SK-N-SH treated with all-trans-retinoic acid at 6 μM for 48 hours (cell line): ENCODE measurements at regions not wholly inside any gene's neighbourhood (a gene's known extent, or its start where the extent isn't known, plus 50 kb on each side); places are given as distances from the start of the nearest gene placed in this dataset.

Source experiments
- ATAC-seq: fragments of 200-7000 bp; cut with Tn5 transposase; 3 replicates; pipeline ENCODE4 v1.9.1; 2020; ENCODE audit warnings: mild to moderate bottlenecking, moderate library complexity
- ARNTL ChIP-seq: fragments of 450-650 bp; formaldehyde crosslinking; IDR thresholded peaks from 2 replicates; pipeline ENCODE4 v1.5.0; 2020; ENCODE audit warnings: low read depth, mild to moderate bottlenecking, moderate library complexity, borderline replicate concordance
- BACH2 ChIP-seq: fragments of 250-450 bp; sonication (Bioruptor Pico); IDR thresholded peaks from 2 replicates; pipeline ENCODE4 v1.9.0; 2021; ENCODE audit warnings: mild to moderate bottlenecking, borderline replicate concordance
- CREB5 ChIP-seq: fragments of 250-450 bp; sonication (Bioruptor Pico); IDR thresholded peaks from 2 replicates; pipeline ENCODE4 v1.5.1; 2020; ENCODE audit warnings: low read depth, mild to moderate bottlenecking, moderate library complexity
- CSRNP3 ChIP-seq: fragments of 250-450 bp; sonication (Bioruptor Pico); IDR thresholded peaks from 2 replicates; pipeline ENCODE4 v1.5.1; 2021; ENCODE audit warnings: mild to moderate bottlenecking, moderate library complexity
- GLIS3 ChIP-seq: fragments of 250-450 bp; sonication (Bioruptor Pico); IDR thresholded peaks from 2 replicates; pipeline ENCODE4 v1.5.0; 2020; ENCODE audit warnings: mild to moderate bottlenecking, moderate library complexity
- ISL1 ChIP-seq: fragments of 250-450 bp; sonication (Bioruptor Pico); IDR thresholded peaks from 2 replicates; pipeline ENCODE4 v2.1.2; 2022; ENCODE audit warnings: mild to moderate bottlenecking, moderate library complexity
- OSR1 ChIP-seq: fragments of 250-450 bp; sonication (Bioruptor Pico); IDR thresholded peaks from 2 replicates; pipeline ENCODE4 v1.8.0; 2022; ENCODE audit warnings: moderate library complexity, mild to moderate bottlenecking, inconsistent platforms
- PATZ1 ChIP-seq: fragments of 250-450 bp; sonication (Bioruptor Pico); IDR thresholded peaks from 2 replicates; pipeline ENCODE4 v1.8.0; 2020; ENCODE audit warnings: mild to moderate bottlenecking, moderate library complexity, borderline replicate concordance
- POU6F1 ChIP-seq: fragments of 250-450 bp; sonication (Bioruptor Pico); IDR thresholded peaks from 2 replicates; pipeline ENCODE4 v1.8.0; 2021; ENCODE audit warnings: low read depth, mild to moderate bottlenecking, moderate library complexity, borderline replicate concordance
- RARB ChIP-seq: fragments of 250-450 bp; sonication (Bioruptor Pico); IDR thresholded peaks from 2 replicates; pipeline ENCODE4 v1.8.0; 2021; ENCODE audit warnings: mild to moderate bottlenecking, moderate library complexity
- SNAI2 ChIP-seq: fragments of 250-450 bp; sonication (Bioruptor Pico); IDR thresholded peaks from 2 replicates; pipeline ENCODE4 v1.5.0; 2020; ENCODE audit warnings: mild to moderate bottlenecking, moderate library complexity
- TCF4 ChIP-seq: fragments of 250-450 bp; sonication (Bioruptor Pico); IDR thresholded peaks from 2 replicates; pipeline ENCODE4 v1.8.0; 2021; ENCODE audit warnings: mild to moderate bottlenecking, moderate library complexity, borderline replicate concordance
- TOX ChIP-seq: fragments of 250-450 bp; sonication (Bioruptor Pico); IDR thresholded peaks from 2 replicates; pipeline ENCODE4 v1.8.0; 2021; ENCODE audit warnings: mild to moderate bottlenecking, moderate library complexity, borderline replicate concordance
- TSHZ2 ChIP-seq: fragments of 250-450 bp; sonication (Bioruptor Pico); IDR thresholded peaks from 2 replicates; pipeline ENCODE4 v1.5.0; 2020; ENCODE audit warnings: mild to moderate bottlenecking, moderate library complexity
- ZFP3 ChIP-seq: fragments of 250-450 bp; sonication (Bioruptor Pico); IDR thresholded peaks from 2 replicates; pipeline ENCODE4 v1.5.0; 2020; ENCODE audit warnings: mild to moderate bottlenecking, moderate library complexity
- ZNF565 ChIP-seq: fragments of 450-650 bp; formaldehyde crosslinking; conservative IDR thresholded peaks from 2 replicates; pipeline ENCODE4 v1.5.0; 2020; ENCODE audit warnings: low read depth, mild to moderate bottlenecking, moderate library complexity
- ZNF70 ChIP-seq: fragments of 450-650 bp; formaldehyde crosslinking; IDR thresholded peaks from 2 replicates; pipeline ENCODE4 v1.5.0; 2020; ENCODE audit warnings: mild to moderate bottlenecking, moderate library complexity
- ZNF8 ChIP-seq: fragments of 450-650 bp; formaldehyde crosslinking; IDR thresholded peaks from 2 replicates; pipeline ENCODE4 v1.5.0; 2020; ENCODE audit warnings: mild to moderate bottlenecking, moderate library complexity

GRCh38 chr7:156547884-156548561 is 92.6 kb upstream of the RNF32 start (continued):
- TF ChIP-seq CSRNP3, result no peak
- TF ChIP-seq ZFP3 (CRISPR knock-in tag), result no peak
- no peak for TF ChIP-seq ARNTL
- no peak for TF ChIP-seq ZNF565 (CRISPR knock-in tag)
- TF ChIP-seq TOX (CRISPR knock-in tag), result no peak
- TF ChIP-seq ZNF8, result no peak
- no peak for TF ChIP-seq RARB (CRISPR knock-in tag)
- TF ChIP-seq, all 23 proteins: peak for 0

GRCh38 chr7:156545979-156546378 is 94.6 kb upstream of the RNF32 start:
- TF ChIP-seq SNAI2 (CRISPR knock-in tag), result no peak
- no peak for TF ChIP-seq PATZ1
- TF ChIP-seq ZNF565 (CRISPR knock-in tag), result no peak
- no peak for TF ChIP-seq GLIS3 (CRISPR knock-in tag)
- no peak for TF ChIP-seq RARB (CRISPR knock-in tag)
- TF ChIP-seq TSHZ2 (CRISPR knock-in tag), result no peak
- no peak for TF ChIP-seq POU6F1
- no peak for TF ChIP-seq CREB5 (CRISPR knock-in tag)
- TF ChIP-seq BACH2 (CRISPR knock-in tag), result no peak
- no peak for TF ChIP-seq TCF4 (CRISPR knock-in tag)
- TF ChIP-seq OSR1 (CRISPR knock-in tag), result no peak
- no peak for TF ChIP-seq CSRNP3
- TF ChIP-seq ARNTL, result no peak
- TF ChIP-seq ISL1 (CRISPR knock-in tag), result no peak
- no peak for TF ChIP-seq ZFP3 (CRISPR knock-in tag)
- TF ChIP-seq ZNF8, result no peak
- no peak for ATAC-seq

GRCh38 chr7:156544919-156545715 is 95.5 kb upstream of the RNF32 start:
- ATAC-seq, result no peak
- TF ChIP-seq ZNF70 (CRISPR knock-in tag) (no peak), ZNF565 (CRISPR knock-in tag) (no peak)
- TF ChIP-seq, all 23 proteins: peak for 0
